ENCODE measurements at regions not wholly inside any gene's neighbourhood (a gene's known extent, or its start where the extent isn't known, plus 50 kb on each side); places are given as distances from the start of the nearest gene placed in this dataset.

DNA sequence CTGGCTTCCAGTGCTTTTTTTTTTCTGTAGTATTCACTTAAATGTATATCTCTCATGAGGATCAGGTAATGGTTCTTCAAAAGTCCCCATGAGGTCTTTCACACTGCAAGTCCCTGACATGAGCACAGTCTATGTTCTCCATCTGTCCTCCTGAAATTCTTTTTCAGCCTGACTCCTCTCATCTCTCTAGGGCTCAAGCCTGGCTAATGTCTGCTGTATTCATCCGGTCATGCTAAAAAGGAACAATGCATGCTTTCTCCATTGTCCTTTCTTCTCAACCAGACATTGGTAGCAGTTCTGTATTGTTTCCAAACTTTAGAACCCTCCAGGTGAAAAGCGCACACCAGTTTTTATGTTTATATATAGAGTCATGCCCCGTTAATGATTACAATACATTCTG is 368.3 kb upstream of the OLFM3 start:
- Histone ChIP-seq H3K36me3 (ENCODE audit: control insufficient read depth, insufficient read depth, low read length, severe bottlenecking) (no peaks in the 10 kb centered on the region), H3K4me3 (ENCODE audit: low read length) (no peak overlapping the region), H3K9ac (ENCODE audit: low read length) (no peak overlapping the region), H3K4me1 (ENCODE audit: control insufficient read depth, insufficient read depth, low read length) (no peaks in the 10 kb centered on the region), H3K9me3 (ENCODE audit: control insufficient read depth, low read length) (no peaks in the 10 kb centered on the region), H3K27me3 (replicated peaks; ENCODE audit: control insufficient read depth, insufficient read depth, low read length) (no peaks in the 10 kb centered on the region)
- DNase-seq (ENCODE audit: low read depth): no peak

- no peak overlapping the region for H3K4me3 ChIP-seq (ENCODE audit: low read length)
- no peaks in the 10 kb centered on the region for H3K4me1 ChIP-seq (ENCODE audit: control insufficient read depth, insufficient read depth, low read length)
- no peak for DNase-seq (ENCODE audit: low read depth)
- no peaks in the 10 kb centered on the region for H3K36me3 ChIP-seq (ENCODE audit: control insufficient read depth, insufficient read depth, low read length, severe bottlenecking)
- H3K27me3 ChIP-seq (replicated peaks; ENCODE audit: control insufficient read depth, insufficient read depth, low read length): no peaks in the 10 kb centered on the region
- no peak overlapping the region for H3K9ac ChIP-seq (ENCODE audit: low read length)
- no peaks in the 10 kb centered on the region for H3K9me3 ChIP-seq (ENCODE audit: control insufficient read depth, low read length)
Measured at GRCh38 chr1:102336602-102337001, 339.9 kb upstream of the OLFM3 start.

- Histone ChIP-seq H3K36me3 (ENCODE audit: control insufficient read depth, insufficient read depth, low read length, severe bottlenecking) (no peaks in the 10 kb centered on the region), H3K4me3 (ENCODE audit: low read length) (no peak overlapping the region), H3K27me3 (replicated peaks; ENCODE audit: control insufficient read depth, insufficient read depth, low read length) (no peaks in the 10 kb centered on the region), H3K4me1 (ENCODE audit: control insufficient read depth, insufficient read depth, low read length) (no peaks in the 10 kb centered on the region), H3K9ac (ENCODE audit: low read length) (no peak overlapping the region), H3K9me3 (ENCODE audit: control insufficient read depth, low read length) (no peaks in the 10 kb centered on the region)
- no peak for DNase-seq (ENCODE audit: low read depth)
Measured at GRCh38 chr1:102318104-102318806, 321.5 kb upstream of the OLFM3 start.

DNA sequence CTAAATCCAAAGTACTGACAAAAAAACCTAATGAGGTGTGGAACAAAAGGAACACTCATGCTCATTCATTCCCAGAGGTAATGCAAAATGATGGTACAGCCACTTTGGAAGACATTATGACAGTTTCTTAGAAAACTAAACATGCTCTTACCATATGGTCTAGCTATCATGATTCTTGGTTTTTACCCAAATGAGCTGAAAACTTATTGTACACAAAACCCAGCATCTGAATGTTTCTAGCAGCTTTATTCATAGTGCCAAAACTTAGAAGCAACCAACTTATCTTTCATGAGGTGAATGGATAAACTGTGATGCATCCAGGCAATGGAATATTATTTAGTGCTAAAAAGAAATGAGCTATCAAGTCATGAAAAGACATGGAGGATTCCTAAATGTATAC is 318.4 kb upstream of the OLFM3 start:
- no peaks in the 10 kb centered on the region for H3K9me3 ChIP-seq (ENCODE audit: control insufficient read depth, low read length)
- H3K36me3 ChIP-seq (ENCODE audit: control insufficient read depth, insufficient read depth, low read length, severe bottlenecking): no peaks in the 10 kb centered on the region
- no peaks in the 10 kb centered on the region for H3K4me1 ChIP-seq (ENCODE audit: control insufficient read depth, insufficient read depth, low read length)
- no peaks in the 10 kb centered on the region for H3K27me3 ChIP-seq (replicated peaks; ENCODE audit: control insufficient read depth, insufficient read depth, low read length)
- no peak overlapping the region for H3K4me3 ChIP-seq (ENCODE audit: low read length)
- no peak overlapping the region for H3K9ac ChIP-seq (ENCODE audit: low read length)
- no peak for DNase-seq (ENCODE audit: low read depth)

GRCh38 chr1:102296116-102296515 is 299.4 kb upstream of the OLFM3 start:
- Histone ChIP-seq H3K9ac (ENCODE audit: low read length) (no peak overlapping the region), H3K27me3 (replicated peaks; ENCODE audit: control insufficient read depth, insufficient read depth, low read length) (no peaks in the 10 kb centered on the region), H3K4me3 (ENCODE audit: low read length) (no peak overlapping the region), H3K9me3 (ENCODE audit: control insufficient read depth, low read length) (no peaks in the 10 kb centered on the region), H3K4me1 (ENCODE audit: control insufficient read depth, insufficient read depth, low read length) (no peaks in the 10 kb centered on the region), H3K36me3 (ENCODE audit: control insufficient read depth, insufficient read depth, low read length, severe bottlenecking) (no peaks in the 10 kb centered on the region)
- no peak for DNase-seq (ENCODE audit: low read depth)

DNA sequence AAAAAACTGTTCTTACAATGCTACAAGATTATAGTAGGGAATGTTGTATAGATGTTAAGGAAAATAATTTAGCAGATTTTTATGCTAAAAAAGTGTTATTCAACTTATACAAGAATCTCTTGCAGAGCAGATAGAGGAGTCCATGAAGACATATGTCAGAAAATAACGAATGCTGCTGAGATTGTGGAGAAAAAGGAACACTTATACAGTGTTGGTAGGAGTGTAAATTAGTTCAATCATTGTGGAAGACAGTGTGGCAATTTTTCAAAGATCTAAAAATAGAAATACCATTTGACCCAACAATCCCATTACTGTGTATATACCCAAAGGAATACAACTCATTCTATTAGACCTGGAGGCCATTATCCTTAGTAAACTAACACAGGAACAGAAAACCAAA is 286.2 kb upstream of the OLFM3 start:
- H3K27me3 ChIP-seq (replicated peaks; ENCODE audit: control insufficient read depth, insufficient read depth, low read length): no peaks in the 10 kb centered on the region
- no peaks in the 10 kb centered on the region for H3K36me3 ChIP-seq (ENCODE audit: control insufficient read depth, insufficient read depth, low read length, severe bottlenecking)
- H3K4me3 ChIP-seq (ENCODE audit: low read length): no peak overlapping the region
- no peaks in the 10 kb centered on the region for H3K4me1 ChIP-seq (ENCODE audit: control insufficient read depth, insufficient read depth, low read length)
- no peak overlapping the region for H3K9ac ChIP-seq (ENCODE audit: low read length)
- H3K9me3 ChIP-seq (ENCODE audit: control insufficient read depth, low read length): no peaks in the 10 kb centered on the region
- DNase-seq (ENCODE audit: low read depth): no peak

- Histone ChIP-seq H3K27me3 (replicated peaks; ENCODE audit: control insufficient read depth, insufficient read depth, low read length) (no peaks in the 10 kb centered on the region), H3K9me3 (ENCODE audit: control insufficient read depth, low read length) (no peaks in the 10 kb centered on the region)
Measured at GRCh38 chr1:102262994-102263393, 266.3 kb upstream of the OLFM3 start.

DNA sequence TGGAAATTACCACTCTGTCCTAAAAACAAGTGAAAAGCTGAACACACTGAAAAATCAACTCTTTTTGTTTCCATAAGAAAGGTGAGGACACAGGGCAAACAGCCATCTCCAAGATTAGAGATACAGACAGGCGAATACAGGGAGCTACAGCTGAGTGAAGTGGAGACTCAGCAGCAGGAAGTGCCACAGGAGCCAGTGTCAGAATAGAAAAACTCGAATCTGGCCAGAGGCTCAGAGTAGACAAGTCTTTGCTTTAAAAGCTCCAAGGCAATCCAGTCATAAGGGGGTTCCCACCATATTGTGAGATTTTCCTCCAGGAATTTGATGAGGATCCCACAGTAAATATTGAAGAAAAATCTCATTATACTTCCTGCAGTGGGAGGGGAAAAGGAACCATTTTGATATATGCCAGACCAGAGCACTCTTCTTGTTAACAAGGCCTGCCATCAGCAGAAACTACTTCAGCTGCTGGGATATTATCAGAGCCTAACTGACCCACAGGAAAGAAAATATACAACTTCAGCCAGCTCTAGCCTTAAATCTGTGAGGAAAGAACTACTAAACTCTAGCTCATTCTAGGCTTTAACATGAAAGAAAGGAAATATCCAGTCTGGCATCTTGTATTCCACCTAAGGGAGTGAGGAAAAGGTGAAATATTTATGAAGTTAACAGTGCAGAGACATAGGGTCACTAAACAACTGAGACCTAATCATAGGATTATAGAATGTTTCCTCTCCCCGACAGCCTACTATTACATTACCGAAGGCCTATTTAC is 256.2 kb upstream of the OLFM3 start:
- no peaks in the 10 kb centered on the region for H3K36me3 ChIP-seq (ENCODE audit: control insufficient read depth, insufficient read depth, low read length, severe bottlenecking)
- H3K9me3 ChIP-seq (ENCODE audit: control insufficient read depth, low read length): no peaks in the 10 kb centered on the region
- H3K9ac ChIP-seq (ENCODE audit: low read length): no peak overlapping the region
- H3K4me3 ChIP-seq (ENCODE audit: low read length): no peak overlapping the region
- no peaks in the 10 kb centered on the region for H3K27me3 ChIP-seq (replicated peaks; ENCODE audit: control insufficient read depth, insufficient read depth, low read length)
- DNase-seq (ENCODE audit: low read depth): no peak
- no peaks in the 10 kb centered on the region for H3K4me1 ChIP-seq (ENCODE audit: control insufficient read depth, insufficient read depth, low read length)

More at GRCh38 chr1:102262994-102263393, 266.3 kb upstream of the OLFM3 start:
- DNase-seq (ENCODE audit: low read depth): no peak
- Histone ChIP-seq H3K4me3 (ENCODE audit: low read length) (no peak overlapping the region), H3K36me3 (ENCODE audit: control insufficient read depth, insufficient read depth, low read length, severe bottlenecking) (no peaks in the 10 kb centered on the region), H3K9ac (ENCODE audit: low read length) (no peak overlapping the region), H3K4me1 (ENCODE audit: control insufficient read depth, insufficient read depth, low read length) (no peaks in the 10 kb centered on the region)

- no peaks in the 10 kb centered on the region for H3K27me3 ChIP-seq (replicated peaks; ENCODE audit: control insufficient read depth, insufficient read depth, low read length)
- H3K9ac ChIP-seq (ENCODE audit: low read length): no peak overlapping the region
- H3K9me3 ChIP-seq (ENCODE audit: control insufficient read depth, low read length): peaks cover 3% of the 10 kb centered on the region
- DNase-seq (ENCODE audit: low read depth): no peak
- no peak overlapping the region for H3K4me3 ChIP-seq (ENCODE audit: low read length)
- no peaks in the 10 kb centered on the region for H3K4me1 ChIP-seq (ENCODE audit: control insufficient read depth, insufficient read depth, low read length)
- H3K36me3 ChIP-seq (ENCODE audit: control insufficient read depth, insufficient read depth, low read length, severe bottlenecking): no peaks in the 10 kb centered on the region
Measured at GRCh38 chr1:102241431-102242338, 245.0 kb upstream of the OLFM3 start.

DNA sequence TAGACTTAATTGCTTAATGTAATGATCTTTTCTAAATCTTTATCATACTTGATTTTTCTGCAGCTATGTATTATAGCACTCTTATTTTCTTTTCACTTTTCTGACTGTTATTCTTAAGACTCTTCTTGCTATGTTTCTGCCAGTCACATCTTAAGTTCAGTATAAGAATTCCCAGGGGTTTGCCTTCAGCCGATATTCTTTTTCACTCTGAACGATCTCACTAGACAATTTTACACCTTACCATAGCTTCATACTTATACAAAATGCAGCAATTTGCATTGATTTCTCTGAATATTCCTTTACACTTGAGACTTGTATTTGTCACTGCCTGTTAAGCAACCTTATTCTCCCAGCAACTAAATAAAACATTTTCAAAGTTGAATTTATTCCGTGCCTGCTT is 242.5 kb upstream of the OLFM3 start:
- Histone ChIP-seq H3K27me3 (replicated peaks; ENCODE audit: control insufficient read depth, insufficient read depth, low read length) (no peaks in the 10 kb centered on the region), H3K9ac (ENCODE audit: low read length) (no peak overlapping the region), H3K36me3 (ENCODE audit: control insufficient read depth, insufficient read depth, low read length, severe bottlenecking) (no peaks in the 10 kb centered on the region), H3K9me3 (ENCODE audit: control insufficient read depth, low read length) (peaks cover 2% of the 10 kb centered on the region), H3K4me3 (ENCODE audit: low read length) (no peak overlapping the region), H3K4me1 (ENCODE audit: control insufficient read depth, insufficient read depth, low read length) (no peaks in the 10 kb centered on the region)
- DNase-seq (ENCODE audit: low read depth): no peak

- no peaks in the 10 kb centered on the region for H3K4me1 ChIP-seq (ENCODE audit: control insufficient read depth, insufficient read depth, low read length)
- no peak for DNase-seq (ENCODE audit: low read depth)
- H3K9ac ChIP-seq (ENCODE audit: low read length): no peak overlapping the region
- H3K36me3 ChIP-seq (ENCODE audit: control insufficient read depth, insufficient read depth, low read length, severe bottlenecking): no peaks in the 10 kb centered on the region
- no peak overlapping the region for H3K4me3 ChIP-seq (ENCODE audit: low read length)
- H3K9me3 ChIP-seq (ENCODE audit: control insufficient read depth, low read length): no peaks in the 10 kb centered on the region
- H3K27me3 ChIP-seq (replicated peaks; ENCODE audit: control insufficient read depth, insufficient read depth, low read length): no peaks in the 10 kb centered on the region
Measured at GRCh38 chr1:102234753-102235359, 238.1 kb upstream of the OLFM3 start.
